ENCODE measurements at regions not wholly inside any gene's neighbourhood (a gene's known extent, or its start where the extent isn't known, plus 50 kb on each side); places are given as distances from the start of the nearest gene placed in this dataset.

GRCh38 chr1:67570486-67571143 is 114.4 kb upstream of the GADD45A start:
- TF ChIP-seq ELK1 (IDR thresholded peaks at IDR 0.05; ENCODE audit: low read depth, low read length) (no peak), EGR1 (IDR thresholded peaks at IDR 0.05; ENCODE audit: borderline replicate concordance in 1 of 2, low read depth in 2 of 2, low read length in 2 of 2) (no peak), GABPA (IDR thresholded peaks at IDR 0.05; ENCODE audit: low read depth) (no peak), CTCF (IDR thresholded peaks at IDR 0.05 in 2 of 3, conservative IDR thresholded peaks at IDR 0.05 in 1 of 3; ENCODE audit: control insufficient read depth in 2 of 3, extremely low read depth in 1 of 3, insufficient read depth in 1 of 3, low read depth in 3 of 3, low read length in 3 of 3) (no peak), EZH2 (IDR thresholded peaks at IDR 0.05; ENCODE audit: borderline replicate concordance, control insufficient read depth, low read depth, low read length) (no peak), FOS (IDR thresholded peaks at IDR 0.05; ENCODE audit: borderline replicate concordance, extremely low read depth, insufficient read length) (no peak), MEF2A (IDR thresholded peaks at IDR 0.05; ENCODE audit: insufficient read depth, low read depth, low read length) (no peak), TAF1 (IDR thresholded peaks at IDR 0.05; ENCODE audit: borderline replicate concordance, low read depth, low read length) (no peak), ZBTB4 (CRISPR knock-in tag; IDR thresholded peaks at IDR 0.05) (no peak), ZNF24 (IDR thresholded peaks at IDR 0.05) (no peak), USF2 (IDR thresholded peaks at IDR 0.05; ENCODE audit: borderline replicate concordance, low read depth, low read length) (no peak), SMC3 (IDR thresholded peaks at IDR 0.05; ENCODE audit: borderline replicate concordance, low read length) (no peak), ZNF207 (IDR thresholded peaks at IDR 0.05; ENCODE audit: borderline replicate concordance) (no peak), SREBF2 (IDR thresholded peaks at IDR 0.05; ENCODE audit: low read length) (no peak)

Measured in GM12878 (cell line).